Immature natural killer cell (primary cell): ENCODE measurements at regions not wholly inside any gene's neighbourhood (a gene's known extent, or its start where the extent isn't known, plus 50 kb on each side); places are given as distances from the start of the nearest gene placed in this dataset.
A peak's percentile ranks its signal among the peaks of the same experiment; 100 is the strongest.

Experiments
- DNase-seq, 3 donors: peaks; one replicate each; pipeline ENCODE4 v3.0.0; 2022; ENCODE audit warnings: mixed read lengths in 1 of 3
- H3K27ac Mint-ChIP-seq, 6 donors: one replicate each; pipeline ENCODE4 v1.8.0; 2020; ENCODE audit warnings: mixed read lengths in 6 of 6, mild to moderate bottlenecking in 5 of 6, inconsistent platforms in 4 of 6, moderate library complexity in 3 of 6
- H3K27me3 Mint-ChIP-seq, 3 donors: one replicate each; pipeline ENCODE4 v1.8.0; 2020 to 2021; ENCODE audit warnings: low read depth in 3 of 3, mild to moderate bottlenecking in 3 of 3, mixed read lengths in 3 of 3, moderate library complexity in 3 of 3, inconsistent platforms in 1 of 3
- H3K36me3 Mint-ChIP-seq, 3 donors: one replicate each; pipeline ENCODE4 v1.8.0; 2020; ENCODE audit warnings: mixed read lengths in 3 of 3, inconsistent platforms in 2 of 3, mild to moderate bottlenecking in 2 of 3
- H3K4me1 Mint-ChIP-seq, 2 donors: one replicate each; pipeline ENCODE4 v1.8.0; 2020; ENCODE audit warnings: inconsistent platforms in 2 of 2, mild to moderate bottlenecking in 2 of 2, mixed read lengths in 2 of 2, moderate library complexity in 1 of 2
- H3K4me3 Mint-ChIP-seq, 5 donors: one replicate each; pipeline ENCODE4 v1.8.0; 2020; ENCODE audit warnings: mild to moderate bottlenecking in 5 of 5, mixed read lengths in 5 of 5, inconsistent platforms in 3 of 5, moderate library complexity in 3 of 5
- H3K9me3 Mint-ChIP-seq, 6 donors: one replicate each; pipeline ENCODE4 v1.8.0; 2020; ENCODE audit warnings: mild to moderate bottlenecking in 6 of 6, mixed read lengths in 6 of 6, inconsistent platforms in 4 of 6, moderate library complexity in 3 of 6

GRCh38 chr14:49994951-49995561 lies 102.2 kb downstream of the ARF6 start:
- Mint-ChIP-seq H3K36me3 (no peaks in the 10 kb centered on the region), H3K4me3 (no peak overlapping the region), H3K27ac (peak overlapping the region in 5 of 6 donors; percentile 16 to 73 (median 44)), H3K9me3 (no peaks in the 10 kb centered on the region), H3K4me1 (peaks cover 37 to 49% of the 10 kb centered on the region in 2 donors), H3K27me3 (peaks cover 0 to 9% (median 2%) of the 10 kb centered on the region in 3 donors)
- DNase-seq, result no peak

- H3K27me3 Mint-ChIP-seq, result peaks cover 21 to 34% (median 25%) of the 10 kb centered on the region in 3 donors
Measured at GRCh38 chr14:49997991-49998390, 105.1 kb downstream of the ARF6 start.

GRCh38 chr14:49999146-49999761 lies 106.4 kb downstream of the ARF6 start:
- peak; percentile 89 to 90 (median 90) for DNase-seq
- H3K4me1 Mint-ChIP-seq, result peaks cover 67 to 72% of the 10 kb centered on the region in 2 donors
- H3K27ac Mint-ChIP-seq, result peak overlapping the region; percentile 98 to 100 (median 100)
- no peaks in the 10 kb centered on the region for H3K36me3 Mint-ChIP-seq
- peak overlapping the region; percentile 78 to 94 (median 85) for H3K4me3 Mint-ChIP-seq
- H3K27me3 Mint-ChIP-seq, result peaks cover 22 to 42% (median 27%) of the 10 kb centered on the region in 3 donors
- no peaks in the 10 kb centered on the region for H3K9me3 Mint-ChIP-seq

More at GRCh38 chr14:49997991-49998390, 105.1 kb downstream of the ARF6 start:
- Mint-ChIP-seq H3K27ac (peak overlapping the region; percentile 93 to 100 (median 99)), H3K9me3 (no peaks in the 10 kb centered on the region), H3K36me3 (no peaks in the 10 kb centered on the region), H3K4me3 (peak overlapping the region in 2 of 5 donors; percentile 8 to 30), H3K4me1 (peaks cover 60 to 67% of the 10 kb centered on the region in 2 donors)
- no peak for DNase-seq

- no peak for DNase-seq
- Mint-ChIP-seq H3K9me3 (no peaks in the 10 kb centered on the region), H3K27ac (peak overlapping the region; percentile 98 to 100 (median 100)), H3K4me1 (peaks cover 72 to 77% of the 10 kb centered on the region in 2 donors), H3K4me3 (peak overlapping the region; percentile 78 to 94 (median 85)), H3K27me3 (peaks cover 22 to 43% (median 27%) of the 10 kb centered on the region in 3 donors), H3K36me3 (peaks cover 0 to 3% (median 0%) of the 10 kb centered on the region in 3 donors)
Measured at GRCh38 chr14:49999826-50000379, 107.0 kb downstream of the ARF6 start.

- Mint-ChIP-seq H3K27me3 (peaks cover 22 to 43% (median 27%) of the 10 kb centered on the region in 3 donors), H3K36me3 (peaks cover 0 to 3% (median 0%) of the 10 kb centered on the region in 3 donors), H3K4me3 (peak overlapping the region; percentile 78 to 94 (median 85)), H3K9me3 (no peaks in the 10 kb centered on the region), H3K27ac (peak overlapping the region; percentile 98 to 100 (median 100)), H3K4me1 (peaks cover 73 to 82% of the 10 kb centered on the region in 2 donors)
- DNase-seq, result peak; percentile 70 to 77 (median 74)
Measured at GRCh38 chr14:50000380-50001150, 107.7 kb downstream of the ARF6 start.

GRCh38 chr14:50001151-50001998 lies 108.5 kb downstream of the ARF6 start:
- H3K27me3 Mint-ChIP-seq, result peaks cover 22 to 43% (median 27%) of the 10 kb centered on the region in 3 donors
- H3K4me1 Mint-ChIP-seq, result peaks cover 73 to 82% of the 10 kb centered on the region in 2 donors
- H3K9me3 Mint-ChIP-seq, result no peaks in the 10 kb centered on the region
- peak overlapping the region; percentile 83 to 94 (median 87) for H3K4me3 Mint-ChIP-seq
- peak overlapping the region; percentile 98 to 100 (median 100) for H3K27ac Mint-ChIP-seq
- DNase-seq, result no peak
- H3K36me3 Mint-ChIP-seq, result peaks cover 0 to 3% (median 0%) of the 10 kb centered on the region in 3 donors

GRCh38 chr14:50001999-50002925 lies 109.4 kb downstream of the ARF6 start:
- H3K4me3 Mint-ChIP-seq, result peak overlapping the region; percentile 83 to 94 (median 87)
- H3K36me3 Mint-ChIP-seq, result peaks cover 0 to 3% (median 0%) of the 10 kb centered on the region in 3 donors
- DNase-seq, result peak; percentile 91 to 92 (median 91)
- H3K27me3 Mint-ChIP-seq, result peaks cover 22 to 43% (median 27%) of the 10 kb centered on the region in 3 donors
- no peaks in the 10 kb centered on the region for H3K9me3 Mint-ChIP-seq
- H3K4me1 Mint-ChIP-seq, result peaks cover 72 to 80% of the 10 kb centered on the region in 2 donors
- H3K27ac Mint-ChIP-seq, result peak overlapping the region; percentile 98 to 100 (median 100)

- Mint-ChIP-seq H3K9me3 (no peaks in the 10 kb centered on the region), H3K36me3 (peaks cover 0 to 3% (median 0%) of the 10 kb centered on the region in 3 donors), H3K27ac (peak overlapping the region; percentile 98 to 100 (median 100)), H3K27me3 (peaks cover 22 to 43% (median 27%) of the 10 kb centered on the region in 3 donors), H3K4me1 (peaks cover 66 to 74% of the 10 kb centered on the region in 2 donors), H3K4me3 (peak overlapping the region; percentile 83 to 94 (median 87))
- DNase-seq, result no peak
Measured at GRCh38 chr14:50002926-50003212, 110.0 kb downstream of the ARF6 start.

GRCh38 chr14:50003213-50004021 lies 110.5 kb downstream of the ARF6 start:
- peaks cover 61 to 69% of the 10 kb centered on the region in 2 donors for H3K4me1 Mint-ChIP-seq
- H3K27ac Mint-ChIP-seq, result peak overlapping the region; percentile 98 to 100 (median 100)
- peaks cover 0 to 3% (median 0%) of the 10 kb centered on the region in 3 donors for H3K36me3 Mint-ChIP-seq
- peak; percentile 92 to 95 (median 94) for DNase-seq
- H3K9me3 Mint-ChIP-seq, result no peaks in the 10 kb centered on the region
- peak overlapping the region; percentile 83 to 94 (median 87) for H3K4me3 Mint-ChIP-seq
- H3K27me3 Mint-ChIP-seq, result peaks cover 22 to 43% (median 27%) of the 10 kb centered on the region in 3 donors

- Mint-ChIP-seq H3K9me3 (no peaks in the 10 kb centered on the region), H3K36me3 (peaks cover 11 to 19% (median 13%) of the 10 kb centered on the region in 3 donors)
Measured at GRCh38 chr14:50006141-50006540, 110.2 kb downstream of the VCPKMT start.

More at GRCh38 chr14:50006141-50006540, 110.2 kb downstream of the VCPKMT start:
- Mint-ChIP-seq H3K27me3 (peaks cover 13 to 26% (median 17%) of the 10 kb centered on the region in 3 donors), H3K4me3 (no peak overlapping the region), H3K27ac (peak overlapping the region in 3 of 6 donors; percentile 4 to 78 (median 42)), H3K4me1 (peaks cover 37 to 42% of the 10 kb centered on the region in 2 donors)
- no peak for DNase-seq
